Astrocyte of the cerebellum (primary cell): ENCODE measurements at regions not wholly inside any gene's neighbourhood (a gene's known extent, or its start where the extent isn't known, plus 50 kb on each side); places are given as distances from the start of the nearest gene placed in this dataset.

Source experiments
- DNase-seq: peaks from one replicate; pipeline ENCODE4 v3.0.0-alpha.2; 2011; ENCODE audit warnings: low read depth
- H3K4me3 ChIP-seq: 2 replicates; pipeline ENCODE4 v1.5.1; 2011; ENCODE audit warnings: mild to moderate bottlenecking, low read depth, low read length, moderate library complexity
- in situ Hi-C: cut with HindIII; loops from 2 replicates; pipeline ENCODE4 v1.10.0; 2017; ENCODE audit warnings: low sequenced_read_pairs
- TF ChIP-seq, protein P1 (sequence below): IDR thresholded peaks from 2 replicates; pipeline ENCODE4 v1.5.1; 2012; ENCODE audit warnings: low read length, low read depth, moderate library complexity, mild to moderate bottlenecking; ENCODE audit errors: missing control alignments

DNA sequence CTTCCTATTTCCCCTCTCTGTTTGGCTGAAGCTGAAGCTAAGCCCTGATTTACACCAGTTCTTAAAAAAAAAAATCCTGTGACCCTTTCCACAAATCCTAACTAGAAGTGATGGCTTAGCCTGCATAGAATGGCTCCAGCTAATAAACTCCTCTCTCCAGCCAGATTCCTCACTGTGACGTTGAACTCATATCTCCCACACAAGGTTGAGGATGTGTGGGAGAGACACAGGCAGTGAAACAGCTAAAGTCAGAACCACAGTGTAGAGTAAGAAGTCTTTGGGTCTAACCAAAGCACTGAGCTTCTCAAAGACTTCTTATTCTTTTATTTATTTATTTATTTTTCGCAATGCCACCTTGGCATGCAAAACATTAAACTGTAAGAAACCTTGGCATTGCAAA, 268.3 kb downstream of the SNX13 start:
- H3K4me3 ChIP-seq, result no peak overlapping the region
- in situ Hi-C loops, result no loop called here
- DNase-seq, result no peak
- TF ChIP-seq, protein P1, sequence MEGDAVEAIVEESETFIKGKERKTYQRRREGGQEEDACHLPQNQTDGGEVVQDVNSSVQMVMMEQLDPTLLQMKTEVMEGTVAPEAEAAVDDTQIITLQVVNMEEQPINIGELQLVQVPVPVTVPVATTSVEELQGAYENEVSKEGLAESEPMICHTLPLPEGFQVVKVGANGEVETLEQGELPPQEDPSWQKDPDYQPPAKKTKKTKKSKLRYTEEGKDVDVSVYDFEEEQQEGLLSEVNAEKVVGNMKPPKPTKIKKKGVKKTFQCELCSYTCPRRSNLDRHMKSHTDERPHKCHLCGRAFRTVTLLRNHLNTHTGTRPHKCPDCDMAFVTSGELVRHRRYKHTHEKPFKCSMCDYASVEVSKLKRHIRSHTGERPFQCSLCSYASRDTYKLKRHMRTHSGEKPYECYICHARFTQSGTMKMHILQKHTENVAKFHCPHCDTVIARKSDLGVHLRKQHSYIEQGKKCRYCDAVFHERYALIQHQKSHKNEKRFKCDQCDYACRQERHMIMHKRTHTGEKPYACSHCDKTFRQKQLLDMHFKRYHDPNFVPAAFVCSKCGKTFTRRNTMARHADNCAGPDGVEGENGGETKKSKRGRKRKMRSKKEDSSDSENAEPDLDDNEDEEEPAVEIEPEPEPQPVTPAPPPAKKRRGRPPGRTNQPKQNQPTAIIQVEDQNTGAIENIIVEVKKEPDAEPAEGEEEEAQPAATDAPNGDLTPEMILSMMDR, result no peak

DNA sequence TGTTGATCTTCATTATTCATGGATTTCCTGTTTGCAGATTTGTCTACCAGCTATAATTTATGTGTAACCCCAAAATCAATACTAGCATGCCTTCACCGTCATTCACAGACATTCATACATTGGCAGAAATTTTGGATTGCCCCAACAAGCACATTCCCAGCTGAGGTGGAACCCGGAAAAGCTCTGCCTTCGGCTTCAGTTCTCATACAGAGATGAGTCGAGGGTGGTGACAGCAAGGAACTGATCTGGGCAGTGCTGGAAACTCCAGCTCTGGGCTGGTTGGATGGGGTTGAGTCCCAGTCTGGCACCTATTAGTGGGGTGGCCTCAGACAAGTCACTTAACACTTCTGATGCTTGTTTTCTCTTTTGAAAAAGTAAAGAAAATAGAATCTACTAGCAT, 267.5 kb downstream of the SNX13 start:
- DNase-seq, result no peak
- TF ChIP-seq, protein P1, result no peak
- H3K4me3 ChIP-seq, result no peak overlapping the region
- in situ Hi-C loops, result no loop called here

DNA sequence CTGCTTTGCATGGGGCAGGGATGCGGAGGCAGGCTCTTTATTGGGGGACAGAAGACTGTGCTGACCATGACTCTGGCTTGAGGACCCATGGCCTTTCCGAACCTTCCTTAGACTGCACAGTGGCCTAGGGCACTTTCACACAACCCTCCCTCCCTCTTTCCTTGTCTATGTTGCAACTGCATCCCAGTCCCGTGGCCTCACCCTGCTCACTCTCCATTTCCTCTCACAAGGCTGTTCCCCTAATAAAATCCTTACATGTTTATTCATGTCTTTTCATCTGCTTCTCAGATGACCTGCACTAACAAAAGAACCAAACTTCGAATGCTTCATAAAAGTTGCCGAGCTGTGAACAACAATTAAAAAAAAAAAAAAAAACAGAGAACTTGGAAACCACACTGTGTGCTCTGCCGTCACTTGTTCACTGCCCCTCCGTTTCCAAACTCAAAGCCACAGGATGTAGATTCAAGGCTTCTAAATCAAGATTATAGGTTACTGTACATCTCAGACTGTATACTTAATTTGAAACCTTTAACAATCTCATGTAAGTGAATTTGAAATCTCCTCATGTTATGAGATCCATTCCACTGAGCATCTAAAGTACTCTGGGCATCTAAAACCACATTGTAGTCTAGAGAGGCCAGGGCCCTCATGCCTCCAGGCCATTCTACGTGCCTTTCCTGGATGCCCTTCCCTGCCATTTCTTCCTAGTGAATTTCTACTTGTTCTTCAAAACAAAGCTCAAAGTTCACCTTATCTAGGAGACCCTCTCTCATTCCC, 265.9 kb downstream of the SNX13 start:
- H3K4me3 ChIP-seq, result no peak overlapping the region
- no peak for DNase-seq
- in situ Hi-C loops, result no loop called here
- TF ChIP-seq, protein P1, result no peak

DNA sequence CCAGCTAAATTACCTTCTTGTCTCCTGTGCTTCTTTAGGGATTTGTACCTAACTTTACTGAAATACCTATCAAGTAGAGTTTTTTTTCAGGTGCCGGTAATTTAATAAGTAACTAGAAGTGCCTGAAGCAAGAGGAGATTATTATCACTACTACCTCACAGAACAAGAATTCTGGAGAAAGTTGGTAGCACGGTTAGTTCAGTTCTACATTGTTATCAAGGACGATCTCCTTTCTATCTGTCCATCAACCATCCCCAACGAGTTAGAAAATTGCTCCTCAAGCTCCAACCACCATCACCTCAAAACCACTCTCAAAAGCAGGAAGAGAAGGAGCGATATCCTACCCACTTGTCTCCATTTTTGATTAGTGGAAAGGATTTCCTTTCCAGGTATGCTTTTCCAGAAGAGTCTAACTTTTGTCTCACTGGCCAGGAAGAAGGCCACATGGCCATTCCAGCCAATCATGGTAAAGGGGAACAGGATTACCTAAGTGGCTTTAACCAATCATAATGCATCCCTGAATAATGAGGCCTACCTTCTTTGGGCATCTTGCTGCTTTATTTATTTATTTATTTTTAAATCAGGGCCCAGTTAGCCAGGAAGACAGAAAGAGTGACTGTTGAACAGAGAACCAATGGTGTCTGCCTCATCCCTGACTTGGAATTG, 265.2 kb downstream of the SNX13 start:
- DNase-seq, result no peak
- no peak overlapping the region for H3K4me3 ChIP-seq
- TF ChIP-seq, protein P1, result no peak
- in situ Hi-C loops, result no loop called here

GRCh38 chr7:17677408-17677807, 262.9 kb downstream of the SNX13 start:
- TF ChIP-seq, protein P1, result no peak
- DNase-seq, result no peak
- in situ Hi-C loops, result no loop called here
- no peak overlapping the region for H3K4me3 ChIP-seq

- TF ChIP-seq, protein P1, result no peak
- no peak for DNase-seq
- in situ Hi-C loops, result no loop called here
- H3K4me3 ChIP-seq, result no peak overlapping the region
These were observed 261.4 kb downstream of the SNX13 start for GRCh38 chr7:17678896-17679295.
